ENCODE measurements at regions not wholly inside any gene's neighbourhood (a gene's known extent, or its start where the extent isn't known, plus 50 kb on each side); places are given as distances from the start of the nearest gene placed in this dataset.
"Not testable (repeated sequence)": the region's sequence is repeated elsewhere in the genome, so short reads cannot be mapped to it uniquely, and the experiment has no call there.

GRCh38 chr5:20759459-20759858, 771.5 kb upstream of the CDH18 start:
- TF ChIP-seq, protein P1, sequence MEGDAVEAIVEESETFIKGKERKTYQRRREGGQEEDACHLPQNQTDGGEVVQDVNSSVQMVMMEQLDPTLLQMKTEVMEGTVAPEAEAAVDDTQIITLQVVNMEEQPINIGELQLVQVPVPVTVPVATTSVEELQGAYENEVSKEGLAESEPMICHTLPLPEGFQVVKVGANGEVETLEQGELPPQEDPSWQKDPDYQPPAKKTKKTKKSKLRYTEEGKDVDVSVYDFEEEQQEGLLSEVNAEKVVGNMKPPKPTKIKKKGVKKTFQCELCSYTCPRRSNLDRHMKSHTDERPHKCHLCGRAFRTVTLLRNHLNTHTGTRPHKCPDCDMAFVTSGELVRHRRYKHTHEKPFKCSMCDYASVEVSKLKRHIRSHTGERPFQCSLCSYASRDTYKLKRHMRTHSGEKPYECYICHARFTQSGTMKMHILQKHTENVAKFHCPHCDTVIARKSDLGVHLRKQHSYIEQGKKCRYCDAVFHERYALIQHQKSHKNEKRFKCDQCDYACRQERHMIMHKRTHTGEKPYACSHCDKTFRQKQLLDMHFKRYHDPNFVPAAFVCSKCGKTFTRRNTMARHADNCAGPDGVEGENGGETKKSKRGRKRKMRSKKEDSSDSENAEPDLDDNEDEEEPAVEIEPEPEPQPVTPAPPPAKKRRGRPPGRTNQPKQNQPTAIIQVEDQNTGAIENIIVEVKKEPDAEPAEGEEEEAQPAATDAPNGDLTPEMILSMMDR (tag by site-specific recombination; IDR thresholded peaks at IDR 0.05), result not testable (repeated sequence)
- not testable (repeated sequence) for TF ChIP-seq ATF2 (tag by site-specific recombination; IDR thresholded peaks at IDR 0.05; ENCODE audit: low read depth); ZNF776 (tag by site-specific recombination; IDR thresholded peaks at IDR 0.05; ENCODE audit: borderline replicate concordance); ZNF274 (IDR thresholded peaks at IDR 0.05; ENCODE audit: low read length); ZNF274 (tag by site-specific recombination; IDR thresholded peaks at IDR 0.05; ENCODE audit: borderline replicate concordance); MYNN (tag by site-specific recombination; IDR thresholded peaks at IDR 0.05; ENCODE audit: borderline replicate concordance); ZNF174 (tag by site-specific recombination; IDR thresholded peaks at IDR 0.05); ZNF16 (tag by site-specific recombination; IDR thresholded peaks at IDR 0.05; ENCODE audit: low read depth); ZNF214 (tag by site-specific recombination; IDR thresholded peaks at IDR 0.05; ENCODE audit: borderline replicate concordance); ZNF311 (tag by site-specific recombination; IDR thresholded peaks at IDR 0.05; ENCODE audit: borderline replicate concordance); SETDB1 (IDR thresholded peaks at IDR 0.05; ENCODE audit: insufficient read length, low read length); KLF16 (tag by site-specific recombination; IDR thresholded peaks at IDR 0.05)
- TF ChIP-seq, protein P2, sequence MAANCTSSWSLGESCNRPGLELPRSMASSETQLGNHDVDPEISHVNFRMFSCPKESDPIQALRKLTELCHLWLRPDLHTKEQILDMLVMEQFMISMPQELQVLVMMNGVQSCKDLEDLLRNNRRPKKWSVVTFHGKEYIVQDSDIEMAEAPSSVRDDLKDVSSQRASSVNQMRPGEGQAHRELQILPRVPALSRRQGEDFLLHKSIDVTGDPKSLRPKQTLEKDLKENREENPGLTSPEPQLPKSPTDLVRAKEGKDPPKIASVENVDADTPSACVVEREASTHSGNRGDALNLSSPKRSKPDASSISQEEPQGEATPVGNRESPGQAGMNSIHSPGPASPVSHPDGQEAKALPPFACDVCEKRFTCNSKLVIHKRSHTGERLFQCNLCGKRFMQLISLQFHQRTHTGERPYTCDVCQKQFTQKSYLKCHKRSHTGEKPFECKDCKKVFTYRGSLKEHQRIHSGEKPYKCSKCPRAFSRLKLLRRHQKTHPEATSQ (tag by site-specific recombination; IDR thresholded peaks at IDR 0.05), result not testable (repeated sequence)
